Thyroid gland (tissue), 4 donors: ENCODE measurements at regions not wholly inside any gene's neighbourhood (a gene's known extent, or its start where the extent isn't known, plus 50 kb on each side); places are given as distances from the start of the nearest gene placed in this dataset.

ENCODE experiments used
- POLR2A ChIP-seq, 2 donors: fragments of 450-650 bp; IDR thresholded peaks; one replicate each; pipeline ENCODE4 v1.6.1; 2017; ENCODE audit warnings: antibody characterized with exemption in 2 of 2, mild to moderate bottlenecking in 2 of 2, moderate library complexity in 1 of 2
- TF ChIP-seq, protein P1 (sequence below), 6 experiments: fragments of 200-600 bp in 3 of 6; fragments of 450-650 bp in 3 of 6; sonication (generic) in 3 of 6; IDR thresholded peaks; one replicate each; pipeline ENCODE4 v1.5.1; 2016 to 2019; ENCODE audit warnings: antibody characterized with exemption in 6 of 6, mild to moderate bottlenecking in 2 of 6, inconsistent platforms in 1 of 6, moderate library complexity in 1 of 6

DNA sequence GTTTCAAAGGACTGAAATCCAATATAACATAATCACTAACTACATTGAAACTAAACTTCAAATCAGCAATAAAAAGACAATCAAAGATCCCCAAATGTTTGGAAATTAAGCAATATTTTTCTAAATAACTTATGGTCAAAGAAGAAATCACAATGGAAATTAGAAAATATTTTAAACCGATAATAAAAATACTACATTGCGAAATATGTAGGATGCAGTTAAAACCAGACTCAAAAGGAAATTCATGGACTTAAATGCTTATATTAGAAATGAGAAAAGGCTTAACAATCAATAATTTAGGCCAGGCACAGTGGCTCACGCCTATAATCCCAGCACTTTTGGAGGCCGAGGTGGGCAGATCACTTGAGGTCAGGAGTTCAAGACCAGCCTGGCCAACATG, 79.0 kb upstream of the HAAO start:
- TF ChIP-seq, protein P1, sequence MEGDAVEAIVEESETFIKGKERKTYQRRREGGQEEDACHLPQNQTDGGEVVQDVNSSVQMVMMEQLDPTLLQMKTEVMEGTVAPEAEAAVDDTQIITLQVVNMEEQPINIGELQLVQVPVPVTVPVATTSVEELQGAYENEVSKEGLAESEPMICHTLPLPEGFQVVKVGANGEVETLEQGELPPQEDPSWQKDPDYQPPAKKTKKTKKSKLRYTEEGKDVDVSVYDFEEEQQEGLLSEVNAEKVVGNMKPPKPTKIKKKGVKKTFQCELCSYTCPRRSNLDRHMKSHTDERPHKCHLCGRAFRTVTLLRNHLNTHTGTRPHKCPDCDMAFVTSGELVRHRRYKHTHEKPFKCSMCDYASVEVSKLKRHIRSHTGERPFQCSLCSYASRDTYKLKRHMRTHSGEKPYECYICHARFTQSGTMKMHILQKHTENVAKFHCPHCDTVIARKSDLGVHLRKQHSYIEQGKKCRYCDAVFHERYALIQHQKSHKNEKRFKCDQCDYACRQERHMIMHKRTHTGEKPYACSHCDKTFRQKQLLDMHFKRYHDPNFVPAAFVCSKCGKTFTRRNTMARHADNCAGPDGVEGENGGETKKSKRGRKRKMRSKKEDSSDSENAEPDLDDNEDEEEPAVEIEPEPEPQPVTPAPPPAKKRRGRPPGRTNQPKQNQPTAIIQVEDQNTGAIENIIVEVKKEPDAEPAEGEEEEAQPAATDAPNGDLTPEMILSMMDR (IDR thresholded peaks at IDR 0.05): no peak
- no peak for TF ChIP-seq POLR2A (IDR thresholded peaks at IDR 0.05)
